KMS-11 (cell line): ENCODE measurements at regions not wholly inside any gene's neighbourhood (a gene's known extent, or its start where the extent isn't known, plus 50 kb on each side); places are given as distances from the start of the nearest gene placed in this dataset.

ENCODE experiments used
- H2AFZ ChIP-seq: fragments of 200-600 bp; sonication (generic); 2 replicates; pipeline ENCODE4 v1.6.1; 2016; ENCODE audit warnings: antibody characterized with exemption, mixed run types, low read depth
- H3K27ac ChIP-seq: fragments of 200-600 bp; sonication (generic); 2 replicates; pipeline ENCODE4 v1.6.1; 2016; ENCODE audit warnings: mild to moderate bottlenecking, mixed run types
- H3K27me3 ChIP-seq: fragments of 200-600 bp; sonication (generic); 2 replicates; pipeline ENCODE4 v1.6.1; 2017; ENCODE audit warnings: mild to moderate bottlenecking, low read depth, mixed run types, moderate library complexity; ENCODE audit not compliant: insufficient read depth
- H3K36me3 ChIP-seq: fragments of 200-600 bp; sonication (generic); 2 replicates; pipeline ENCODE4 v1.6.1; 2017; ENCODE audit warnings: mild to moderate bottlenecking, mixed run types; ENCODE audit not compliant: insufficient read depth
- H3K4me1 ChIP-seq: fragments of 200-600 bp; sonication (generic); 2 replicates; pipeline ENCODE4 v1.6.1; 2016; ENCODE audit warnings: mild to moderate bottlenecking, low read depth, mixed run types; ENCODE audit not compliant: poor library complexity, severe bottlenecking
- H3K4me2 ChIP-seq: fragments of 200-600 bp; sonication (generic); 2 replicates; pipeline ENCODE4 v1.7.0; 2016; ENCODE audit warnings: mild to moderate bottlenecking, mixed run types
- H3K4me3 ChIP-seq: fragments of 200-600 bp; sonication (generic); IDR thresholded peaks from 2 replicates; pipeline ENCODE4 v1.6.1; 2017; ENCODE audit warnings: low read depth, low read length, mixed read lengths; ENCODE audit not compliant: insufficient read depth
- H3K79me2 ChIP-seq: fragments of 200-600 bp; sonication (generic); 2 replicates; pipeline ENCODE4 v1.6.1; 2016; ENCODE audit warnings: low read depth, mixed run types; ENCODE audit not compliant: insufficient read depth
- H3K9ac ChIP-seq: fragments of 200-600 bp; sonication (generic); 2 replicates; pipeline ENCODE4 v1.6.1; 2016; ENCODE audit warnings: mild to moderate bottlenecking, mixed run types
- H4K20me1 ChIP-seq: fragments of 200-600 bp; sonication (generic); 2 replicates; pipeline ENCODE4 v1.6.1; 2016; ENCODE audit warnings: mild to moderate bottlenecking, mixed run types; ENCODE audit not compliant: insufficient read depth
- CTCF ChIP-seq: fragments of 200-600 bp; sonication (generic); conservative IDR thresholded peaks from 2 replicates; pipeline ENCODE4 v1.6.1; 2017; ENCODE audit warnings: low read depth, mild to moderate bottlenecking, antibody characterized with exemption, low read length, moderate library complexity, mixed read lengths

GRCh38 chr12:58592475-58593207, 327.7 kb downstream of the LRIG3 start:
- no peak overlapping the region for H3K4me2 ChIP-seq
- no peak overlapping the region for H2AFZ ChIP-seq
- H3K27me3 ChIP-seq, result no peaks in the 10 kb centered on the region
- H3K4me1 ChIP-seq, result no peaks in the 10 kb centered on the region
- H3K9ac ChIP-seq, result no peak overlapping the region
- H3K36me3 ChIP-seq, result no peaks in the 10 kb centered on the region
- no peak overlapping the region for H3K27ac ChIP-seq
- H4K20me1 ChIP-seq, result no peaks in the 10 kb centered on the region
- H3K79me2 ChIP-seq, result no peaks in the 10 kb centered on the region
- no peak for TF ChIP-seq CTCF
- no peak overlapping the region for H3K4me3 ChIP-seq

- Histone ChIP-seq H4K20me1 (no peaks in the 10 kb centered on the region), H3K4me1 (no peaks in the 10 kb centered on the region), H3K27me3 (no peaks in the 10 kb centered on the region), H2AFZ (no peak overlapping the region), H3K9ac (no peak overlapping the region), H3K79me2 (no peaks in the 10 kb centered on the region), H3K36me3 (no peaks in the 10 kb centered on the region), H3K27ac (no peak overlapping the region), H3K4me3 (no peak overlapping the region), H3K4me2 (no peak overlapping the region)
- TF ChIP-seq CTCF, result no peak
Observed at GRCh38 chr12:58593557-58594304, 326.6 kb downstream of the LRIG3 start.

GRCh38 chr12:58596381-58596780, 323.9 kb downstream of the LRIG3 start:
- no peaks in the 10 kb centered on the region for H3K36me3 ChIP-seq
- H3K27ac ChIP-seq, result no peak overlapping the region
- no peak overlapping the region for H2AFZ ChIP-seq
- no peaks in the 10 kb centered on the region for H4K20me1 ChIP-seq
- H3K4me2 ChIP-seq, result no peak overlapping the region
- no peaks in the 10 kb centered on the region for H3K79me2 ChIP-seq
- H3K27me3 ChIP-seq, result no peaks in the 10 kb centered on the region
- TF ChIP-seq CTCF, result no peak
- H3K4me3 ChIP-seq, result no peak overlapping the region
- no peak overlapping the region for H3K9ac ChIP-seq
- no peaks in the 10 kb centered on the region for H3K4me1 ChIP-seq

- H3K9ac ChIP-seq, result no peak overlapping the region
- no peaks in the 10 kb centered on the region for H4K20me1 ChIP-seq
- no peaks in the 10 kb centered on the region for H3K79me2 ChIP-seq
- no peaks in the 10 kb centered on the region for H3K36me3 ChIP-seq
- no peak for TF ChIP-seq CTCF
- H3K27me3 ChIP-seq, result no peaks in the 10 kb centered on the region
- no peak overlapping the region for H3K4me3 ChIP-seq
- no peak overlapping the region for H3K4me2 ChIP-seq
- H2AFZ ChIP-seq, result no peak overlapping the region
- no peaks in the 10 kb centered on the region for H3K4me1 ChIP-seq
- H3K27ac ChIP-seq, result no peak overlapping the region
Observed at GRCh38 chr12:58601529-58601928, 318.8 kb downstream of the LRIG3 start.
